PC-3 (cell line): ENCODE measurements at regions not wholly inside any gene's neighbourhood (a gene's known extent, or its start where the extent isn't known, plus 50 kb on each side); places are given as distances from the start of the nearest gene placed in this dataset.

Experiments
- ATAC-seq: fragments of 200-7000 bp; cut with Tn5 transposase; 2 replicates; pipeline ENCODE4 v1.9.1; 2020; ENCODE audit warnings: mild to moderate bottlenecking, moderate library complexity
- BruUV-seq: library from RNA; stranded (reverse); fragments of 400-500 nt; replicated peaks from 2 replicates; lab custom pipeline; 2021; lab: Mats Ljungman, UMichigan
- CTCF ChIA-PET: fragments of 300-600 bp; sonication (Branson Sonifier 250); formaldehyde crosslinking; loops from one replicate; lab custom pipeline; 2022; ENCODE audit warnings: antibody characterized with exemption; lab: Charles Lee
- POLR2A ChIA-PET: fragments of 300-600 bp; sonication (Branson Sonifier 250); formaldehyde crosslinking; loops from one replicate; lab custom pipeline; 2022; ENCODE audit warnings: antibody characterized with exemption; ENCODE audit not compliant: unreplicated experiment; lab: Charles Lee
- DNase-seq: peaks from one replicate; pipeline ENCODE4 v3.0.0-alpha.2; 2015
- H2AFZ ChIP-seq: fragments of 300-600 bp; sonication (generic); 2 replicates; pipeline ENCODE4 v1.6.0; 2016; ENCODE audit warnings: antibody characterized with exemption, low read length
- H3F3A ChIP-seq: fragments of 300-600 bp; sonication (generic); one replicate; pipeline ENCODE4 v1.6.0; 2017; ENCODE audit warnings: antibody characterized with exemption, low read length, control low read depth, mild to moderate bottlenecking; ENCODE audit not compliant: unreplicated experiment
- H3K27ac ChIP-seq: fragments of 300-600 bp; sonication (generic); 2 replicates; pipeline ENCODE4 v1.5.1; 2016; ENCODE audit warnings: mild to moderate bottlenecking, low read length
- H3K27me3 ChIP-seq: fragments of 300-600 bp; sonication (generic); 2 replicates; pipeline ENCODE4 v1.6.1; 2016; ENCODE audit warnings: low read length, mixed read lengths
- H3K36me3 ChIP-seq: fragments of 300-600 bp; sonication (generic); 2 replicates; pipeline ENCODE4 v1.6.1; 2016; ENCODE audit warnings: low read depth, mixed run types, low read length, mixed read lengths
- H3K4me1 ChIP-seq: fragments of 300-600 bp; sonication (generic); 2 replicates; pipeline ENCODE4 v1.5.1; 2016; ENCODE audit warnings: low read length; ENCODE audit not compliant: insufficient read depth
- H3K4me2 ChIP-seq: fragments of 300-600 bp; sonication (generic); 2 replicates; pipeline ENCODE4 v1.6.0; 2016; ENCODE audit warnings: low read length
- H3K4me3 ChIP-seq: fragments of 300-600 bp; sonication (generic); 2 replicates; pipeline ENCODE4 v1.5.1; 2016; ENCODE audit warnings: mild to moderate bottlenecking, low read length, mixed read lengths
- H3K79me2 ChIP-seq: fragments of 300-600 bp; sonication (generic); 2 replicates; pipeline ENCODE4 v1.6.1; 2017; ENCODE audit warnings: low read length, mixed read lengths
- H3K9ac ChIP-seq: fragments of 300-600 bp; sonication (generic); 2 replicates; pipeline ENCODE4 v1.6.0; 2016; ENCODE audit warnings: mild to moderate bottlenecking, low read length
- H3K9me2 ChIP-seq: fragments of 300-600 bp; sonication (generic); replicated peaks from 2 replicates; pipeline ENCODE4 v1.6.1; 2016; ENCODE audit warnings: mixed run types, low read length, mixed read lengths
- H3K9me3 ChIP-seq: fragments of 300-600 bp; sonication (generic); 2 replicates; pipeline ENCODE4 v1.6.1; 2016; ENCODE audit warnings: low read length, mixed read lengths
- H4K20me1 ChIP-seq: fragments of 300-600 bp; sonication (generic); 2 replicates; pipeline ENCODE4 v1.6.1; 2016; ENCODE audit warnings: low read length, mixed read lengths
- EZH2 ChIP-seq: fragments of 300-600 bp; sonication (generic); IDR thresholded peaks from one replicate; pipeline ENCODE4 v1.6.1; 2017; ENCODE audit warnings: antibody characterized with exemption, mild to moderate bottlenecking, low read length; ENCODE audit not compliant: unreplicated experiment
- EZH2phosphoT487 ChIP-seq: fragments of 300-600 bp; sonication (generic); IDR thresholded peaks from 2 replicates; pipeline ENCODE4 v1.6.1; 2018; ENCODE audit warnings: mild to moderate bottlenecking, antibody characterized with exemption, low read length, borderline replicate concordance
- intact Hi-C: fragments of 100-400 bp; cut with micrococcal nuclease; formaldehyde crosslinking; loops from 2 replicates; pipeline ENCODE4 v1.9.0; 2023
- TF ChIP-seq, protein P1 (sequence below): fragments of 300-600 bp; sonication (generic); conservative IDR thresholded peaks from 2 replicates; pipeline ENCODE4 v1.5.1; 2017; ENCODE audit warnings: antibody characterized with exemption, low read depth, mild to moderate bottlenecking, low read length

DNA sequence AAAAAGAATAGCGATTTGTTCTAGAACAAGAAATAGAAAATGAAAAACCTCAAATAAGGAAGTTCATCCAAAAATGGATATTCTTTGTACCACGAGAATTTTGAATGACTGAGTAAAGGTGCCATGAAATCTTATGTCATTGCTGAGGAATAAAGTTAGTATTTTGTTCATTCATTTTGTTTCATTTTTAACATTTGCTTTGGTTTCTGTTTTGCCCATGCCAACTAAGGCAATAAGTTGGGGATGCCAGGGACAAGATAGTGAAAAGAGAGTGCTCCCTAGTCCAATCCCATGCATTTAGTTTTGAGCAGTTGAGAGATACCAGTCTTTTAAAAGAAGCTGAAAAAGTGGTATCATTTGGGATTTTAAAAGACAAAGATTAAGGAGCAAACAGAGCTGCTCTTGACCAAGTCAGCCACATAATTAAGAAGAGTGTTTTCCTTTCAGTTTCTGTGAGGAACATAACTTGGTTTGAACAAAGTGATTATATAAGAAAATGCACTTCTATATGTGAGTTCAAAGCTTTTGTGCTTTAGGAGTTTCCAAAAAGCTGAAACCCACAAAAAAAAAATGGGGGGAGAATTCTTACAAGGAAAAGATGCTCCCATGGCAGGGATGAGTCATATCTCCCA is 201.4 kb downstream of the PLOD2 start:
- peaks cover 7% of the 10 kb centered on the region for H3K27me3 ChIP-seq
- no peaks in the 10 kb centered on the region for H4K20me1 ChIP-seq
- H2AFZ ChIP-seq = no peak overlapping the region
- no peaks in the 10 kb centered on the region for H3K4me1 ChIP-seq
- TF ChIP-seq EZH2phosphoT487 (no peak), EZH2 (no peak)
- TF ChIP-seq, protein P1, sequence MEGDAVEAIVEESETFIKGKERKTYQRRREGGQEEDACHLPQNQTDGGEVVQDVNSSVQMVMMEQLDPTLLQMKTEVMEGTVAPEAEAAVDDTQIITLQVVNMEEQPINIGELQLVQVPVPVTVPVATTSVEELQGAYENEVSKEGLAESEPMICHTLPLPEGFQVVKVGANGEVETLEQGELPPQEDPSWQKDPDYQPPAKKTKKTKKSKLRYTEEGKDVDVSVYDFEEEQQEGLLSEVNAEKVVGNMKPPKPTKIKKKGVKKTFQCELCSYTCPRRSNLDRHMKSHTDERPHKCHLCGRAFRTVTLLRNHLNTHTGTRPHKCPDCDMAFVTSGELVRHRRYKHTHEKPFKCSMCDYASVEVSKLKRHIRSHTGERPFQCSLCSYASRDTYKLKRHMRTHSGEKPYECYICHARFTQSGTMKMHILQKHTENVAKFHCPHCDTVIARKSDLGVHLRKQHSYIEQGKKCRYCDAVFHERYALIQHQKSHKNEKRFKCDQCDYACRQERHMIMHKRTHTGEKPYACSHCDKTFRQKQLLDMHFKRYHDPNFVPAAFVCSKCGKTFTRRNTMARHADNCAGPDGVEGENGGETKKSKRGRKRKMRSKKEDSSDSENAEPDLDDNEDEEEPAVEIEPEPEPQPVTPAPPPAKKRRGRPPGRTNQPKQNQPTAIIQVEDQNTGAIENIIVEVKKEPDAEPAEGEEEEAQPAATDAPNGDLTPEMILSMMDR = no peak
- ATAC-seq = no peak
- no peaks in the 10 kb centered on the region for H3K9me3 ChIP-seq
- no peaks in the 10 kb centered on the region for H3F3A ChIP-seq
- H3K4me2 ChIP-seq = no peak overlapping the region
- CTCF ChIA-PET = no interaction called here
- POLR2A ChIA-PET = no interaction called here
- H3K9me2 ChIP-seq = no peaks in the 10 kb centered on the region
- no peaks in the 10 kb centered on the region for H3K79me2 ChIP-seq
- BruUV-seq = no TSS peak
- H3K9ac ChIP-seq = no peak overlapping the region
- H3K36me3 ChIP-seq = no peaks in the 10 kb centered on the region
- H3K4me3 ChIP-seq = no peak overlapping the region
- H3K27ac ChIP-seq = no peak overlapping the region
- no peak for DNase-seq
- intact Hi-C loops = no loop called here

- POLR2A ChIA-PET = no interaction called here
- intact Hi-C loops = no loop called here
These were observed 197.9 kb downstream of the PLOD2 start for GRCh38 chr3:145963111-145963510.

GRCh38 chr3:145967043-145967442 is 193.9 kb downstream of the PLOD2 start:
- H3K9ac ChIP-seq = no peak overlapping the region

More at GRCh38 chr3:145963111-145963510, 197.9 kb downstream of the PLOD2 start:
- CTCF ChIA-PET = no interaction called here
- ATAC-seq = no peak
- Histone ChIP-seq H3K4me3 (no peak overlapping the region), H3K9ac (no peak overlapping the region), H3K27me3 (peaks cover 7% of the 10 kb centered on the region), H3K9me3 (no peaks in the 10 kb centered on the region), H3K36me3 (no peaks in the 10 kb centered on the region), H3K4me2 (no peak overlapping the region), H4K20me1 (no peaks in the 10 kb centered on the region), H3F3A (no peaks in the 10 kb centered on the region), H2AFZ (no peak overlapping the region), H3K79me2 (no peaks in the 10 kb centered on the region), H3K9me2 (no peaks in the 10 kb centered on the region), H3K4me1 (no peaks in the 10 kb centered on the region), H3K27ac (no peak overlapping the region)
- BruUV-seq = no TSS peak
- no peak for TF ChIP-seq EZH2
- TF ChIP-seq, protein P1 = no peak
- no peak for TF ChIP-seq EZH2phosphoT487
- no peak for DNase-seq

More at GRCh38 chr3:145967043-145967442, 193.9 kb downstream of the PLOD2 start:
- Histone ChIP-seq H3K27me3 (peaks cover 3% of the 10 kb centered on the region; the same call in 1 of the 2 replicates), H2AFZ (no peak overlapping the region), H3K9me3 (no peaks in the 10 kb centered on the region), H3F3A (no peaks in the 10 kb centered on the region), H3K36me3 (no peaks in the 10 kb centered on the region), H4K20me1 (no peaks in the 10 kb centered on the region), H3K4me2 (no peak overlapping the region), H3K79me2 (no peaks in the 10 kb centered on the region), H3K4me3 (no peak overlapping the region), H3K27ac (no peak overlapping the region), H3K4me1 (no peaks in the 10 kb centered on the region), H3K9me2 (no peaks in the 10 kb centered on the region)
- ChIA-PET POLR2A (no interaction called here), CTCF (no interaction called here)
- DNase-seq (no peak), ATAC-seq (no peak)
- intact Hi-C loops = no loop called here
- no TSS peak for BruUV-seq
- no peak for TF ChIP-seq EZH2phosphoT487
- TF ChIP-seq, protein P1 = no peak
- no peak for TF ChIP-seq EZH2
